OCI-LY3 (cell line): ENCODE measurements at regions not wholly inside any gene's neighbourhood (a gene's known extent, or its start where the extent isn't known, plus 50 kb on each side); places are given as distances from the start of the nearest gene placed in this dataset.

ENCODE experiments used
- CTCF ChIP-seq: fragments of 200-600, 300-600 bp; sonication (generic); IDR thresholded peaks from 2 replicates; pipeline ENCODE4 v1.5.1; 2014; ENCODE audit warnings: antibody characterized with exemption, low read length, low read depth
- EZH2phosphoT487 ChIP-seq: fragments of 200-600 bp; shearing (Covaris generic); IDR thresholded peaks from 2 replicates; pipeline ENCODE4 v1.6.1; 2018; ENCODE audit warnings: antibody characterized with exemption, mixed run types, low read depth

- TF ChIP-seq CTCF (no peak), EZH2phosphoT487 (no peak)
Measured at GRCh38 chr18:70452501-70452900, 163.7 kb downstream of the SOCS6 start.
